HEK293T (cell line): ENCODE measurements at regions not wholly inside any gene's neighbourhood (a gene's known extent, or its start where the extent isn't known, plus 50 kb on each side); places are given as distances from the start of the nearest gene placed in this dataset.

Source experiments
- BHLHE40 ChIP-seq: fragments of 450-650 bp; IDR thresholded peaks from 2 replicates; pipeline ENCODE4 v1.6.1; 2016; ENCODE audit warnings: mild to moderate bottlenecking, moderate library complexity, borderline replicate concordance
- FOXM1 ChIP-seq: fragments of 450-650 bp; IDR thresholded peaks from 2 replicates; pipeline ENCODE4 v1.6.1; 2017; ENCODE audit warnings: mild to moderate bottlenecking, borderline replicate concordance
- HDGF ChIP-seq: fragments of 450-650 bp; IDR thresholded peaks from 2 replicates; pipeline ENCODE4 v1.6.1; 2017; ENCODE audit warnings: antibody characterized with exemption, borderline replicate concordance
- NFRKB ChIP-seq: fragments of 450-650 bp; IDR thresholded peaks from 2 replicates; pipeline ENCODE4 v1.6.1; 2016; ENCODE audit warnings: mild to moderate bottlenecking, moderate library complexity

GRCh38 chr21:39082656-39083376 is 100.4 kb downstream of the PSMG1 start:
- TF ChIP-seq BHLHE40: no peak
- TF ChIP-seq FOXM1: no peak
- TF ChIP-seq NFRKB: no peak
- no peak for TF ChIP-seq HDGF
